HEK293T (cell line): ENCODE measurements at regions not wholly inside any gene's neighbourhood (a gene's known extent, or its start where the extent isn't known, plus 50 kb on each side); places are given as distances from the start of the nearest gene placed in this dataset.

Experiments
- CTCF ChIA-PET: fragments of 350-600 bp; formaldehyde crosslinking; extraction: SDS; loops from one replicate; lab custom pipeline; 2021; ENCODE audit warnings: antibody characterized with exemption, inconsistent platforms; lab: Yijun Ruan, JAX
- POLR2A ChIA-PET: fragments of 350-600 bp; formaldehyde crosslinking; extraction: SDS; loops from one replicate; lab custom pipeline; 2020; ENCODE audit warnings: antibody characterized with exemption, inconsistent platforms; lab: Yijun Ruan, JAX
- DNase-seq: peaks from one replicate; pipeline ENCODE4 v3.0.0; 2012; ENCODE audit warnings: mixed read lengths; ENCODE audit errors: extremely low spot score
- ARNT ChIP-seq: fragments of 450-650 bp; IDR thresholded peaks from 2 replicates; pipeline ENCODE4 v1.6.1; 2017; ENCODE audit warnings: mild to moderate bottlenecking
- BHLHE40 ChIP-seq: fragments of 450-650 bp; IDR thresholded peaks from 2 replicates; pipeline ENCODE4 v1.6.1; 2016; ENCODE audit warnings: mild to moderate bottlenecking, moderate library complexity, borderline replicate concordance
- CTBP1 ChIP-seq: fragments of 450-650 bp; IDR thresholded peaks from 2 replicates; pipeline ENCODE4 v1.6.1; 2016; ENCODE audit warnings: borderline replicate concordance
- ELF4 ChIP-seq: fragments of 450-650 bp; IDR thresholded peaks from 2 replicates; pipeline ENCODE4 v1.6.1; 2017; ENCODE audit warnings: antibody characterized with exemption
- FOXA1 ChIP-seq: fragments of 450-650 bp; IDR thresholded peaks from 2 replicates; pipeline ENCODE4 v1.6.1; 2016; ENCODE audit warnings: mild to moderate bottlenecking
- FOXK2 ChIP-seq: fragments of 450-650 bp; IDR thresholded peaks from 2 replicates; pipeline ENCODE4 v1.6.1; 2016; ENCODE audit warnings: mild to moderate bottlenecking
- FOXM1 ChIP-seq: fragments of 450-650 bp; IDR thresholded peaks from 2 replicates; pipeline ENCODE4 v1.6.1; 2017; ENCODE audit warnings: mild to moderate bottlenecking, borderline replicate concordance
- HDGF ChIP-seq: fragments of 450-650 bp; IDR thresholded peaks from 2 replicates; pipeline ENCODE4 v1.6.1; 2017; ENCODE audit warnings: antibody characterized with exemption, borderline replicate concordance
- L3MBTL2 ChIP-seq: fragments of 450-650 bp; conservative IDR thresholded peaks from 2 replicates; pipeline ENCODE4 v1.6.1; 2016; ENCODE audit warnings: mild to moderate bottlenecking
- LEF1 ChIP-seq: fragments of 450-650 bp; IDR thresholded peaks from 2 replicates; pipeline ENCODE4 v1.6.1; 2017; ENCODE audit warnings: mild to moderate bottlenecking, borderline replicate concordance
- NFRKB ChIP-seq: fragments of 450-650 bp; IDR thresholded peaks from 2 replicates; pipeline ENCODE4 v1.6.1; 2016; ENCODE audit warnings: mild to moderate bottlenecking, moderate library complexity
- PKNOX1 ChIP-seq: fragments of 450-650 bp; IDR thresholded peaks from 2 replicates; pipeline ENCODE4 v1.6.1; 2016
- SP1 ChIP-seq: fragments of 450-650 bp; IDR thresholded peaks from 2 replicates; pipeline ENCODE4 v1.6.1; 2017
- SUZ12 ChIP-seq: fragments of 450-650 bp; IDR thresholded peaks from 2 replicates; pipeline ENCODE4 v1.6.1; 2016; ENCODE audit warnings: mild to moderate bottlenecking
- TARDBP ChIP-seq: fragments of 450-650 bp; IDR thresholded peaks from 2 replicates; pipeline ENCODE4 v1.6.1; 2016
- ZNF384 ChIP-seq: fragments of 450-650 bp; IDR thresholded peaks from 2 replicates; pipeline ENCODE4 v1.6.1; 2016

- ChIA-PET CTCF (no interaction called here), POLR2A (no interaction called here)
- no peak for DNase-seq
- TF ChIP-seq CTBP1 = no peak
- no peak for TF ChIP-seq BHLHE40
- TF ChIP-seq ARNT = no peak
- TF ChIP-seq SP1 = no peak
- no peak for TF ChIP-seq SUZ12
- TF ChIP-seq L3MBTL2 = no peak
- TF ChIP-seq ZNF384 = no peak
- no peak for TF ChIP-seq FOXK2
- no peak for TF ChIP-seq NFRKB
Measured at GRCh38 chrX:8284131-8284530, 113.1 kb upstream of the VCX2 start.

DNA sequence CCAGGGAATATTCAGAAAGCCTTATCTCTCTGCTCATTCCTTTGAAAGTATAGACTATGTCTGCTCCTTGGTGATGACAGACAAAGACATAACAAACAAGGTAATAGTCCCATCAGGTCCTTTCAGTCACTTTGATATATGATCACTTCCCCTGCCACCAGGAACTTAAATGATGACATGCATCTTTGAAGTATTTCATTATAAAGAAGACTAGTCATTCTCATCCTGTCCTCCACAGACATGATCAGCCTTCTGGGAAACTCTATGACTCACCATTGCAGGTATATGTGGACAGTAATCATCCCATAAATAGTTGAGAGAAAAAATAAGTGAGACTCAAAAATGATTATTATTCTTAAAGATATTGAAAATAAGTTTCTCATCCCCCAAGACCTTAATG, 117.5 kb upstream of the VCX2 start:
- TF ChIP-seq FOXA1 = no peak
- no peak for TF ChIP-seq ZNF384
- no peak for TF ChIP-seq PKNOX1
- no peak for TF ChIP-seq ARNT
- no peak for TF ChIP-seq SUZ12
- TF ChIP-seq NFRKB = no peak
- TF ChIP-seq SP1 = no peak
- TF ChIP-seq CTBP1 = no peak
- TF ChIP-seq L3MBTL2 = no peak
- no peak for TF ChIP-seq BHLHE40
- TF ChIP-seq LEF1 = no peak
- TF ChIP-seq ELF4 = no peak
- no peak for TF ChIP-seq FOXM1
- CTCF ChIA-PET = no interaction called here
- no peak for DNase-seq
- POLR2A ChIA-PET = no interaction called here

DNA sequence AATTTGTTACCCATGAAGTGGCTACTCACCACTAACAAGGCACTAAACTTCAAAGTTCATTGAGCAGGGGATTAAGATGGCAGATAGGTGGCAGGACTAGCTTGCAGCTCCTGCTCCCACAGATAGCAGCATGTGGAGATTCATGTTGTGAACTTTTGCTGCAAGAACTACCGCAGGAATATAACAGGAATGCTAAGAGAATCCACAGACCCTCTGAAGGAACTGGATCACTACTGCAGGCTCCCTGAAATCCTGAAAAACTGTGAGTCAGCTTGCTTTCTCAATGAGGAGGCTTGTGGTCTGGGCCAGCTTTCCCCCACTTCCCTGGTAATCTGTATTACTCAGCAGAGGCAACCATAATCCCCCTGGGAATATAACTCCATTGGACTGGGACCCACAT, 118.5 kb upstream of the VCX2 start:
- ChIA-PET CTCF (no interaction called here), POLR2A (no interaction called here)
- TF ChIP-seq NFRKB (no peak), PKNOX1 (no peak), LEF1 (no peak), HDGF (no peak), SUZ12 (no peak), FOXK2 (no peak), SP1 (no peak), L3MBTL2 (no peak), TARDBP (no peak), ARNT (no peak)

GRCh38 chrX:8297766-8298165, 126.7 kb upstream of the VCX2 start:
- TF ChIP-seq PKNOX1 (no peak), BHLHE40 (no peak), SUZ12 (no peak), L3MBTL2 (no peak), ARNT (no peak), FOXM1 (no peak), CTBP1 (no peak)
- DNase-seq = no peak
- CTCF ChIA-PET = no interaction called here
- POLR2A ChIA-PET = no interaction called here

More for the DNA sequence above, 118.5 kb upstream of the VCX2 start:
- no peak for DNase-seq

DNA sequence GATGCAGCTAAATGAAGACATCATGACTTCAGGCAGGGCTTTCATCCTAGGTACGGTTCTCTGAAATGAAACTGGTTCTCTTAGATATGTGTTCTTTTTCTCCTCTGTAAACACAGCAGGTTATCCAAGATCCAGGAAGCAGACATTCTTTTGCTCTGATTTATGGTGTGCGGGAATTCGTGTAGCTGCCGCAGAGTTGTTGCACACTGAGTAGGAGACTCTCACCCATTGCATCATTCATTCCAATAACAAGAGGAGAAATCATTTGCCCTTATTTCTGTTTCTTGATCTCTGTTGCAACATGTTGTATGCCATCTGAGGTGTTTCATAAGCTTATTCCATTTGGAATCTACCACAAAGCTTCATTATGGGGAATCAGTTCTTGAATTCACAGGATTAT, 133.6 kb upstream of the VCX2 start:
- no peak for DNase-seq
- ChIA-PET POLR2A (no interaction called here), CTCF (no interaction called here)
- TF ChIP-seq FOXM1 = no peak
- no peak for TF ChIP-seq ARNT
- TF ChIP-seq BHLHE40 = no peak

GRCh38 chrX:8305350-8305749, 134.3 kb upstream of the VCX2 start:
- no peak for TF ChIP-seq ARNT
- TF ChIP-seq LEF1 = no peak
- no peak for TF ChIP-seq NFRKB
- TF ChIP-seq CTBP1 = no peak
- no peak for TF ChIP-seq FOXM1
- no peak for TF ChIP-seq ZNF384
- TF ChIP-seq FOXK2 = no peak
- no peak for TF ChIP-seq BHLHE40
- no peak for TF ChIP-seq FOXA1
- no peak for TF ChIP-seq HDGF
- TF ChIP-seq SUZ12 = no peak
- no peak for TF ChIP-seq PKNOX1
- no peak for TF ChIP-seq TARDBP
- TF ChIP-seq SP1 = no peak
- no peak for TF ChIP-seq L3MBTL2
- TF ChIP-seq ELF4 = no peak
- ChIA-PET POLR2A (no interaction called here), CTCF (no interaction called here)
- DNase-seq = no peak

DNA sequence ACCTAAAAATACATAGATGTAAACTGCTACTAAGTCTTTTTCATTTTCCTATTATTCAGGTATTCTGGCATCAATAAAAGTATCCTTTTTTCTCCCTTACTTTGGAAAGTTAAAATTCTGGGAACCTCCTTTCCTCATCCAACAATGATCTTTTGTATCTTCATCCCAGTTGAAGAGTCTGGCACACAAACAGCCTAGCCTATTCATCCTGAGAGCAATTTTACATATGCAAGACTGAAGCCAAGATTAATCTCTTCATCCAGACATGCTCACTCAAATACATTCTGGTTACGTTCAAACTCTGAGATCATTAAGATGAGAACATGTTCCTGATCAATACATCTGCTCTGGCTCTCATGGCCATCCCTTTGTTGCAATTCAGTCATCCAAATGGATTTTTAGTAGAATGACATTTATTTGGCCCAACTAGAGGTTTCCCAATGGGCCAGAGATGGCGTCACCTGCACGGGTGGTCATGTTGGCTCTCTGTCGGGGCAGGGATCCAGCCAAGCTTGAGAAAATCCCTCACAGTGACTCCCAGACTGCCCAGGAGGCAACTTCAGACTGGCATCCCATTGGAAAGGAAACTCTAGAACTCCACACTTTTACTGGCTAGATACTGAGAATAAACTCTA, 135.3 kb upstream of the VCX2 start:
- ChIA-PET POLR2A (no interaction called here), CTCF (no interaction called here)
- no peak for DNase-seq
- TF ChIP-seq NFRKB = no peak
- no peak for TF ChIP-seq LEF1
- TF ChIP-seq FOXM1 = no peak
- no peak for TF ChIP-seq FOXK2
- no peak for TF ChIP-seq L3MBTL2
- TF ChIP-seq ELF4 = no peak
- TF ChIP-seq ZNF384 = no peak
- TF ChIP-seq BHLHE40 = no peak
- no peak for TF ChIP-seq SUZ12
